ENCODE measurements at regions not wholly inside any gene's neighbourhood (a gene's known extent, or its start where the extent isn't known, plus 50 kb on each side); places are given as distances from the start of the nearest gene placed in this dataset.

DNA sequence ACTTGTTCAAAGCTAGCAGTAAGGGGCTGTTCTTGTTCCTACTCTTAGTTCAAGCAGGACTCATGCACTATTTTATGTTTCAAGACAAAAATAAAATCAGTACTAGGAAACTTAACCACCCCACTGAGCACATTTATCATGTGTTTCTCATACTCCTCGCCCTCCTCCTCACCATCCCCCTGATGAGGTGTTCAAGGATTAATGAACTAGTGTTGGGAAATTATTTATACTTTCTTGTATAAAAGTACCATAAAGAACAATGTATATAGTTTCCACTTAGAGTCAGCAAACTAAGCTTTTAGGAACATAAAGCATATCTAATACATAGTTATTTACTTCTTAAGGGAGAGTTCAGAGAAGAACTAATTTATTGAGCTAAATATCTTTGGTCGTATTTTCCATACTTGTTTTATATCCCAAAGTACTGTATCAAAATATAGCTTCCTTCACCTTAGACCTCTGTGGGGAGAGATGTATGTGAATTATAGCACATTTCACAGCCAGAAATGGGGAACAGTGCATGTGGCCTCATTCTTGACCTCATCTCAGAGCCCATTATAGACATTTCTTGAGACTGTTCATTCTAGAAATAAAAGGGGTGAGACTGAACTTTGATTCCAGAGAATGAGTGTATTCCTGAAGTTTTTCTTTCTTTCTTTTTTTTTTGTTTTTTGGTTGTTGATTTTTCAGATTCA lies 326.5 kb upstream of the MAP3K7 start:
- no peaks in the 10 kb centered on the region for H3K4me1 Mint-ChIP-seq
- no peaks in the 10 kb centered on the region for H4K20me1 ChIP-seq (ENCODE audit: insufficient read depth, low read length)
- intact Hi-C loops (cut with micrococcal nuclease) = no loop called here
- peaks cover 0 to 10% of the 10 kb centered on the region in 2 donors for H3K9me3 ChIP-seq (replicated peaks in 1 of 2; ENCODE audit: control insufficient read depth in 1 of 2, insufficient read depth in 1 of 2, low read length in 2 of 2)
- TF ChIP-seq, protein P1, sequence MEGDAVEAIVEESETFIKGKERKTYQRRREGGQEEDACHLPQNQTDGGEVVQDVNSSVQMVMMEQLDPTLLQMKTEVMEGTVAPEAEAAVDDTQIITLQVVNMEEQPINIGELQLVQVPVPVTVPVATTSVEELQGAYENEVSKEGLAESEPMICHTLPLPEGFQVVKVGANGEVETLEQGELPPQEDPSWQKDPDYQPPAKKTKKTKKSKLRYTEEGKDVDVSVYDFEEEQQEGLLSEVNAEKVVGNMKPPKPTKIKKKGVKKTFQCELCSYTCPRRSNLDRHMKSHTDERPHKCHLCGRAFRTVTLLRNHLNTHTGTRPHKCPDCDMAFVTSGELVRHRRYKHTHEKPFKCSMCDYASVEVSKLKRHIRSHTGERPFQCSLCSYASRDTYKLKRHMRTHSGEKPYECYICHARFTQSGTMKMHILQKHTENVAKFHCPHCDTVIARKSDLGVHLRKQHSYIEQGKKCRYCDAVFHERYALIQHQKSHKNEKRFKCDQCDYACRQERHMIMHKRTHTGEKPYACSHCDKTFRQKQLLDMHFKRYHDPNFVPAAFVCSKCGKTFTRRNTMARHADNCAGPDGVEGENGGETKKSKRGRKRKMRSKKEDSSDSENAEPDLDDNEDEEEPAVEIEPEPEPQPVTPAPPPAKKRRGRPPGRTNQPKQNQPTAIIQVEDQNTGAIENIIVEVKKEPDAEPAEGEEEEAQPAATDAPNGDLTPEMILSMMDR (IDR thresholded peaks at IDR 0.05) = no peak
- peaks cover 0 to 4% (median 0%) of the 10 kb centered on the region in 3 donors for H3K27me3 Mint-ChIP-seq (ENCODE audit: low read depth in 3 of 3)
- no peak overlapping the region for H3K27ac ChIP-seq (ENCODE audit: low read depth in 1 of 2, low read length in 2 of 2)
- H3K36me3 ChIP-seq (replicated peaks in 1 of 2; ENCODE audit: control insufficient read depth in 1 of 2, insufficient read depth in 2 of 2, low read length in 2 of 2) = no peaks in the 10 kb centered on the region
- peaks cover 7 to 13% (median 10%) of the 10 kb centered on the region in 7 donors for H3K9me3 Mint-ChIP-seq
- H3K4me1 ChIP-seq (ENCODE audit: control insufficient read depth in 1 of 2, insufficient read depth in 2 of 2, low read length in 2 of 2) = no peaks in the 10 kb centered on the region
- no peak for DNase-seq
- no peak overlapping the region for H3K27ac Mint-ChIP-seq
- H3K4me3 ChIP-seq (replicated peaks in 1 of 3; ENCODE audit: low read depth in 2 of 3, low read length in 3 of 3) = no peak overlapping the region
- no CpG with 5 or more reads among the region's 2 CpGs for WGBS (ENCODE audit: insufficient coverage)
- H3K79me2 ChIP-seq (ENCODE audit: insufficient read depth, low read length) = no peaks in the 10 kb centered on the region
- H3K4me3 Mint-ChIP-seq = no peak overlapping the region
- no peaks in the 10 kb centered on the region for H3K36me3 Mint-ChIP-seq
- H3K9ac ChIP-seq (ENCODE audit: insufficient read depth, low read length, poor library complexity, severe bottlenecking) = no peak overlapping the region
- H3K27me3 ChIP-seq (ENCODE audit: control insufficient read depth in 2 of 2, insufficient read depth in 2 of 2, low read length in 2 of 2) = no peaks in the 10 kb centered on the region
- H2AFZ ChIP-seq (ENCODE audit: insufficient read depth, low read depth, low read length, poor library complexity, severe bottlenecking) = no peak overlapping the region
- no peak overlapping the region for H3K4me2 ChIP-seq (replicated peaks; ENCODE audit: extremely low read depth, low read length, poor library complexity, severe bottlenecking)

DNA sequence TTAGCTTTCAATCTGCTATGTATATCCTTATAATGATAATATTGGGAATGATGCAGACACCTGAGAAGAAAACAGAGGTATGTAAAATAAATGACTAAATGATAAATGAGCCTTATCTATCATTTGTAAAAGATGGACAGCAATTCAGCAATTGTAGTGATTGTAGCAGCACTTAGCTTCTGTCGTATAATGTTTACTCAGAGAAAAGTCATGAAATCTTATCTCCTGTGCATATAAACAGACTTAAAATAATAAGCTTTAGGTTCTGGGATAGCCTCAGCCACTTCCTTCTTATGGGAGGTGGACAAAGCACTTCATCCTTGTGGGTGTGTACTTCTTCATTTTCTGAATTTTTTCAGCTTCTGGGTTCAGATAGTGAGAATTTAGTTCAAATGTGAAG lies 324.8 kb upstream of the MAP3K7 start:
- Histone ChIP-seq H3K79me2 (ENCODE audit: insufficient read depth, low read length) (no peaks in the 10 kb centered on the region), H3K36me3 (replicated peaks in 1 of 2; ENCODE audit: control insufficient read depth in 1 of 2, insufficient read depth in 2 of 2, low read length in 2 of 2) (no peaks in the 10 kb centered on the region)

More for the DNA sequence above, 324.8 kb upstream of the MAP3K7 start:
- H3K9ac ChIP-seq (ENCODE audit: insufficient read depth, low read length, poor library complexity, severe bottlenecking) = no peak overlapping the region
- intact Hi-C loops (cut with micrococcal nuclease) = no loop called here
- no peak overlapping the region for H3K4me2 ChIP-seq (replicated peaks; ENCODE audit: extremely low read depth, low read length, poor library complexity, severe bottlenecking)
- WGBS (ENCODE audit: insufficient coverage) = no CpG with 5 or more reads among the region's 1 CpG
- no peak overlapping the region for H2AFZ ChIP-seq (ENCODE audit: insufficient read depth, low read depth, low read length, poor library complexity, severe bottlenecking)
- H3K4me1 Mint-ChIP-seq = no peaks in the 10 kb centered on the region
- H3K27ac Mint-ChIP-seq = no peak overlapping the region
- no peaks in the 10 kb centered on the region for H3K4me1 ChIP-seq (ENCODE audit: control insufficient read depth in 1 of 2, insufficient read depth in 2 of 2, low read length in 2 of 2)
- H3K36me3 Mint-ChIP-seq = no peaks in the 10 kb centered on the region
- TF ChIP-seq, protein P1 (IDR thresholded peaks at IDR 0.05) = no peak
- H3K27ac ChIP-seq (ENCODE audit: low read depth in 1 of 2, low read length in 2 of 2) = no peak overlapping the region
- H3K4me3 Mint-ChIP-seq = no peak overlapping the region
- H3K9me3 ChIP-seq (replicated peaks in 1 of 2; ENCODE audit: control insufficient read depth in 1 of 2, insufficient read depth in 1 of 2, low read length in 2 of 2) = peaks cover 0 to 10% of the 10 kb centered on the region in 2 donors
- H3K27me3 Mint-ChIP-seq (ENCODE audit: low read depth in 3 of 3) = peaks cover 0 to 4% (median 0%) of the 10 kb centered on the region in 3 donors
- DNase-seq = no peak
- H4K20me1 ChIP-seq (ENCODE audit: insufficient read depth, low read length) = no peaks in the 10 kb centered on the region
- no peak overlapping the region for H3K4me3 ChIP-seq (replicated peaks in 1 of 3; ENCODE audit: low read depth in 2 of 3, low read length in 3 of 3)
- H3K27me3 ChIP-seq (ENCODE audit: control insufficient read depth in 2 of 2, insufficient read depth in 2 of 2, low read length in 2 of 2) = no peaks in the 10 kb centered on the region
- peaks cover 7 to 16% (median 9%) of the 10 kb centered on the region in 7 donors for H3K9me3 Mint-ChIP-seq
